ENCODE measurements at regions not wholly inside any gene's neighbourhood (a gene's known extent, or its start where the extent isn't known, plus 50 kb on each side); places are given as distances from the start of the nearest gene placed in this dataset.

DNA sequence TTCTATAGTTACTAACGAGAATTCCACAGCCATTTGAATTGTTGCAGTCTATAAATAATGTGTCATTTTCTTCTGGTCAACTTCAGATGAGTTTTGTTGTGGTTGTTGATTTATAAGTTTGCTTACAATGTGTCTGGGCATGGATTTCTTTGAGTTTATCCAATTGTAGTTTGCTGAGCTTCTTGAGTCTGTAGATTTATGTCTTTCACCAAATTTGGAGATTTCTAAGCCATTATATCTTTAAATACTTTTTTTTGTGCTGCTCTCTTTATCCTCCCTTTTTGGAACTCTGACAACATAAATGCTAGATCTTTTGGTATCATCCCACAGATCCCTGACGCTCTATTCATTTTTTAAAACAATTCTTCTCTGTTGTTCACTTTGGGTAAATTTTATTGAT lies 63.2 kb upstream of the NDUFB4 start:
- TF ChIP-seq, protein P1, sequence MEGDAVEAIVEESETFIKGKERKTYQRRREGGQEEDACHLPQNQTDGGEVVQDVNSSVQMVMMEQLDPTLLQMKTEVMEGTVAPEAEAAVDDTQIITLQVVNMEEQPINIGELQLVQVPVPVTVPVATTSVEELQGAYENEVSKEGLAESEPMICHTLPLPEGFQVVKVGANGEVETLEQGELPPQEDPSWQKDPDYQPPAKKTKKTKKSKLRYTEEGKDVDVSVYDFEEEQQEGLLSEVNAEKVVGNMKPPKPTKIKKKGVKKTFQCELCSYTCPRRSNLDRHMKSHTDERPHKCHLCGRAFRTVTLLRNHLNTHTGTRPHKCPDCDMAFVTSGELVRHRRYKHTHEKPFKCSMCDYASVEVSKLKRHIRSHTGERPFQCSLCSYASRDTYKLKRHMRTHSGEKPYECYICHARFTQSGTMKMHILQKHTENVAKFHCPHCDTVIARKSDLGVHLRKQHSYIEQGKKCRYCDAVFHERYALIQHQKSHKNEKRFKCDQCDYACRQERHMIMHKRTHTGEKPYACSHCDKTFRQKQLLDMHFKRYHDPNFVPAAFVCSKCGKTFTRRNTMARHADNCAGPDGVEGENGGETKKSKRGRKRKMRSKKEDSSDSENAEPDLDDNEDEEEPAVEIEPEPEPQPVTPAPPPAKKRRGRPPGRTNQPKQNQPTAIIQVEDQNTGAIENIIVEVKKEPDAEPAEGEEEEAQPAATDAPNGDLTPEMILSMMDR (IDR thresholded peaks at IDR 0.05): no peak
- no peak for TF ChIP-seq POLR2A (IDR thresholded peaks at IDR 0.05)
